ENCODE measurements at regions not wholly inside any gene's neighbourhood (a gene's known extent, or its start where the extent isn't known, plus 50 kb on each side); places are given as distances from the start of the nearest gene placed in this dataset.

- Mint-ChIP-seq H3K36me3 (ENCODE audit: insufficient read depth, unreplicated experiment) (no peaks in the 10 kb centered on the region), H3K4me3 (ENCODE audit: unreplicated experiment) (no peak overlapping the region), H3K4me1 (ENCODE audit: insufficient read depth, unreplicated experiment) (no peaks in the 10 kb centered on the region), H3K27ac (ENCODE audit: low read depth, unreplicated experiment) (no peak overlapping the region), H3K9me3 (ENCODE audit: unreplicated experiment) (no peaks in the 10 kb centered on the region), H3K27me3 (ENCODE audit: insufficient read depth, unreplicated experiment) (peaks cover 100% of the 10 kb centered on the region)
- CTCF ChIA-PET, result interaction anchor here (0.6 kb wide), 1 partner anchor 90 kb away, joined by 3 read pairs; no protein-coding TSS in a partner anchor
- BruUV-seq (replicated peaks), result no TSS peak
- TF ChIP-seq CTCF (IDR thresholded peaks at IDR 0.05; ENCODE audit: unreplicated experiment), result no peak
- POLR2A ChIA-PET, result no interaction called here
- no peak for DNase-seq (ENCODE audit: unreplicated experiment)
- intact Hi-C loops (cut with micrococcal nuclease), result no loop called here
Measured at GRCh38 chr1:184895086-184895485, 79.2 kb downstream of the NIBAN1 start.

- Mint-ChIP-seq H3K9me3 (ENCODE audit: unreplicated experiment) (no peaks in the 10 kb centered on the region), H3K27me3 (ENCODE audit: insufficient read depth, unreplicated experiment) (peaks cover 97% of the 10 kb centered on the region), H3K4me1 (ENCODE audit: insufficient read depth, unreplicated experiment) (no peaks in the 10 kb centered on the region), H3K36me3 (ENCODE audit: insufficient read depth, unreplicated experiment) (no peaks in the 10 kb centered on the region), H3K4me3 (ENCODE audit: unreplicated experiment) (no peak overlapping the region), H3K27ac (ENCODE audit: low read depth, unreplicated experiment) (no peak overlapping the region)
- CTCF ChIA-PET, result interaction anchor here (1.7 kb wide), 1 partner anchor 18 kb away, joined by 6 read pairs; no protein-coding TSS in a partner anchor
- POLR2A ChIA-PET, result interaction anchor here (2.4 to 2.8 kb wide), 2 partner anchors 9 to 17 kb away, joined by 9 to 18 read pairs; no protein-coding TSS in a partner anchor
- BruUV-seq (replicated peaks), result no TSS peak
- TF ChIP-seq CTCF (IDR thresholded peaks at IDR 0.05; ENCODE audit: unreplicated experiment), result no peak
- DNase-seq (ENCODE audit: unreplicated experiment), result no peak
- intact Hi-C loops (cut with micrococcal nuclease), result no loop called here
Measured at GRCh38 chr1:184893695-184894094, 80.6 kb downstream of the NIBAN1 start.

- Mint-ChIP-seq H3K27me3 (ENCODE audit: insufficient read depth, unreplicated experiment) (peaks cover 96% of the 10 kb centered on the region), H3K36me3 (ENCODE audit: insufficient read depth, unreplicated experiment) (no peaks in the 10 kb centered on the region), H3K27ac (ENCODE audit: low read depth, unreplicated experiment) (no peak overlapping the region), H3K4me3 (ENCODE audit: unreplicated experiment) (no peak overlapping the region), H3K4me1 (ENCODE audit: insufficient read depth, unreplicated experiment) (no peaks in the 10 kb centered on the region), H3K9me3 (ENCODE audit: unreplicated experiment) (no peaks in the 10 kb centered on the region)
- BruUV-seq (replicated peaks), result no TSS peak
- DNase-seq (ENCODE audit: unreplicated experiment), result no peak
- CTCF ChIA-PET, result interaction anchor here (0.6 to 1.7 kb wide), 4 partner anchors 19 to 423 kb away, joined by 3 to 6 read pairs (median 6); no protein-coding TSS in a partner anchor
- POLR2A ChIA-PET, result interaction anchor here (1.3 to 2.8 kb wide), 8 partner anchors 8 to 80 kb away, joined by 4 to 18 read pairs (median 5); no protein-coding TSS in a partner anchor
- intact Hi-C loops (cut with micrococcal nuclease), result no loop called here
- TF ChIP-seq CTCF (IDR thresholded peaks at IDR 0.05; ENCODE audit: unreplicated experiment), result no peak
Measured at GRCh38 chr1:184892116-184892515, 82.2 kb downstream of the NIBAN1 start.

- no TSS peak for BruUV-seq (replicated peaks)
- H3K27me3 Mint-ChIP-seq (ENCODE audit: insufficient read depth, unreplicated experiment), result peaks cover 96% of the 10 kb centered on the region
- no peak overlapping the region for H3K4me3 Mint-ChIP-seq (ENCODE audit: unreplicated experiment)
- H3K27ac Mint-ChIP-seq (ENCODE audit: low read depth, unreplicated experiment), result no peak overlapping the region
- TF ChIP-seq CTCF (IDR thresholded peaks at IDR 0.05; ENCODE audit: unreplicated experiment), result no peak
- DNase-seq (ENCODE audit: unreplicated experiment), result no peak
- POLR2A ChIA-PET, result interaction anchor here (0.6 to 2.8 kb wide), 8 partner anchors 9 to 1238 kb away, joined by 3 to 18 read pairs (median 5); partner anchors contain the start of gene APOBEC4
- no peaks in the 10 kb centered on the region for H3K36me3 Mint-ChIP-seq (ENCODE audit: insufficient read depth, unreplicated experiment)
- intact Hi-C loops (cut with micrococcal nuclease), result no loop called here
- H3K9me3 Mint-ChIP-seq (ENCODE audit: unreplicated experiment), result no peaks in the 10 kb centered on the region
- H3K4me1 Mint-ChIP-seq (ENCODE audit: insufficient read depth, unreplicated experiment), result no peaks in the 10 kb centered on the region
- CTCF ChIA-PET, result interaction anchor here (0.5 to 1.6 kb wide), 3 partner anchors 86 to 278 kb away, joined by 5 to 9 read pairs (median 6); no protein-coding TSS in a partner anchor
Measured at GRCh38 chr1:184891440-184891839, 82.9 kb downstream of the NIBAN1 start.
